H9 (cell line): ENCODE measurements at regions not wholly inside any gene's neighbourhood (a gene's known extent, or its start where the extent isn't known, plus 50 kb on each side); places are given as distances from the start of the nearest gene placed in this dataset.

Source experiments
- DNase-seq: peaks from one replicate; pipeline ENCODE4 v3.0.0-alpha.2; 2017
- H2AFZ ChIP-seq: one replicate; pipeline ENCODE4 v1.6.1; 2013; ENCODE audit warnings: mild to moderate bottlenecking, low read length, control low read depth, moderate library complexity
- H2AK5ac ChIP-seq: 2 replicates; pipeline ENCODE4 v1.6.1; 2013; ENCODE audit warnings: low read length, control low read depth, mixed read lengths; ENCODE audit not compliant: insufficient read length
- H2BK120ac ChIP-seq: one replicate; pipeline ENCODE4 v1.6.1; 2013; ENCODE audit warnings: low read depth, mild to moderate bottlenecking, low read length, control low read depth, inconsistent platforms; ENCODE audit not compliant: poor library complexity, severe bottlenecking
- H2BK12ac ChIP-seq: 2 replicates; pipeline ENCODE4 v1.6.1; 2013; ENCODE audit warnings: low read length, control low read depth, mixed read lengths, low read depth; ENCODE audit not compliant: insufficient read length
- H2BK15ac ChIP-seq: 2 replicates; pipeline ENCODE4 v1.6.1; 2013; ENCODE audit warnings: low read depth, low read length, control low read depth
- H2BK20ac ChIP-seq: one replicate; pipeline ENCODE4 v1.6.1; 2013; ENCODE audit warnings: low read depth, mild to moderate bottlenecking, low read length, control low read depth, inconsistent platforms; ENCODE audit not compliant: poor library complexity, severe bottlenecking
- H2BK5ac ChIP-seq: 2 replicates; pipeline ENCODE4 v1.6.1; 2013; ENCODE audit warnings: low read length, control low read depth, mixed read lengths; ENCODE audit not compliant: insufficient read length
- H3K14ac ChIP-seq: 2 replicates; pipeline ENCODE4 v1.6.1; 2013; ENCODE audit warnings: low read length, control low read depth; ENCODE audit not compliant: insufficient read depth
- H3K18ac ChIP-seq: 2 replicates; pipeline ENCODE4 v1.6.1; 2013; ENCODE audit warnings: low read depth, mild to moderate bottlenecking, mixed read lengths, low read length, control low read depth; ENCODE audit not compliant: insufficient read length
- H3K23ac ChIP-seq: 2 replicates; pipeline ENCODE4 v1.6.1; 2013; ENCODE audit warnings: low read length, control low read depth, mixed read lengths, low read depth; ENCODE audit not compliant: insufficient read length
- H3K23me2 ChIP-seq: 2 replicates; pipeline ENCODE4 v1.6.1; 2013; ENCODE audit warnings: low read depth, mild to moderate bottlenecking, mixed read lengths, low read length, control low read depth; ENCODE audit not compliant: insufficient read length, poor library complexity, severe bottlenecking
- H3K27ac ChIP-seq: 2 replicates; pipeline ENCODE4 v1.5.1; 2013; ENCODE audit warnings: low read length, control low read depth, mixed read lengths, low read depth; ENCODE audit not compliant: insufficient read length
- H3K27me3 ChIP-seq: 2 replicates; pipeline ENCODE4 v1.6.1; 2013; ENCODE audit warnings: low read length, control low read depth, inconsistent platforms; ENCODE audit not compliant: insufficient read depth
- H3K4ac ChIP-seq: 2 replicates; pipeline ENCODE4 v1.6.1; 2013; ENCODE audit warnings: low read depth, mild to moderate bottlenecking, control low read depth, inconsistent platforms, low read length, moderate library complexity
- H3K4me1 ChIP-seq: 2 replicates; pipeline ENCODE4 v1.6.1; 2013; ENCODE audit warnings: low read length, control low read depth, inconsistent platforms; ENCODE audit not compliant: insufficient read depth
- H3K4me2 ChIP-seq: 2 replicates; pipeline ENCODE4 v1.6.1; 2013; ENCODE audit warnings: low read length, control low read depth, mixed read lengths; ENCODE audit not compliant: insufficient read length, insufficient read depth
- H3K56ac ChIP-seq: 2 replicates; pipeline ENCODE4 v1.6.1; 2013; ENCODE audit warnings: low read depth, mild to moderate bottlenecking, mixed read lengths, low read length, control low read depth; ENCODE audit not compliant: insufficient read length
- H3K79me1 ChIP-seq: 2 replicates; pipeline ENCODE4 v1.6.1; 2013; ENCODE audit warnings: low read depth, mild to moderate bottlenecking, moderate library complexity, low read length, control low read depth, inconsistent platforms; ENCODE audit not compliant: insufficient read depth, poor library complexity, severe bottlenecking
- H3K79me2 ChIP-seq: 2 replicates; pipeline ENCODE4 v1.6.1; 2013; ENCODE audit warnings: low read length, control low read depth, inconsistent platforms; ENCODE audit not compliant: insufficient read depth
- H3K9ac ChIP-seq: 2 replicates; pipeline ENCODE4 v1.6.1; 2013; ENCODE audit warnings: low read length, control low read depth, mixed read lengths; ENCODE audit not compliant: insufficient read length; ENCODE audit errors: extremely low read depth
- H3K9me3 ChIP-seq: one replicate; pipeline ENCODE4 v1.6.1; 2013; ENCODE audit warnings: low read depth, low read length, inconsistent platforms; ENCODE audit not compliant: control insufficient read depth
- H3T11ph ChIP-seq: one replicate; pipeline ENCODE4 v1.6.1; 2013; ENCODE audit warnings: mild to moderate bottlenecking, low read length, control low read depth, inconsistent platforms
- H4K20me1 ChIP-seq: one replicate; pipeline ENCODE4 v1.6.1; 2013; ENCODE audit not compliant: control insufficient read depth, insufficient read length, insufficient read depth
- H4K5ac ChIP-seq: 2 replicates; pipeline ENCODE4 v1.6.1; 2013; ENCODE audit warnings: low read depth, mild to moderate bottlenecking, mixed read lengths, low read length, control low read depth; ENCODE audit not compliant: insufficient read length
- H4K8ac ChIP-seq: replicated peaks from 2 replicates; pipeline ENCODE4 v1.6.1; 2013; ENCODE audit warnings: low read length, control low read depth, mixed read lengths, low read depth; ENCODE audit not compliant: insufficient read length
- H4K91ac ChIP-seq: 2 replicates; pipeline ENCODE4 v1.6.1; 2013; ENCODE audit warnings: low read depth, mild to moderate bottlenecking, moderate library complexity, mixed read lengths, low read length, control low read depth; ENCODE audit not compliant: insufficient read length
- H3K27ac Mint-ChIP-seq, 3 experiments: 2 replicates in 2 of 3; 3 replicates in 1 of 3; pipeline ENCODE4 v1.8.0; 2020 to 2021; ENCODE audit warnings: mixed read lengths in 3 of 3, mild to moderate bottlenecking in 1 of 3, moderate library complexity in 1 of 3
- H3K27me3 Mint-ChIP-seq: 2 replicates; pipeline ENCODE4 v1.8.0; 2021; ENCODE audit warnings: low read depth, mild to moderate bottlenecking, moderate library complexity, mixed read lengths
- H3K36me3 Mint-ChIP-seq, 3 experiments: 2 replicates in 2 of 3; 3 replicates in 1 of 3; pipeline ENCODE4 v1.8.0; 2020 to 2021; ENCODE audit warnings: low read depth in 3 of 3, mixed read lengths in 3 of 3; ENCODE audit not compliant: insufficient read depth in 1 of 3
- H3K4me1 Mint-ChIP-seq, 2 experiments: 2 replicates each; pipeline ENCODE4 v1.8.0; 2020; ENCODE audit warnings: mixed read lengths in 2 of 2
- H3K4me3 Mint-ChIP-seq, 2 experiments: 2 replicates in 1 of 2; 3 replicates in 1 of 2; pipeline ENCODE4 v1.8.0; 2020 to 2021; ENCODE audit warnings: mild to moderate bottlenecking in 2 of 2, mixed read lengths in 2 of 2, moderate library complexity in 1 of 2
- H3K9me3 Mint-ChIP-seq, 2 experiments: 2 replicates in 1 of 2; 3 replicates in 1 of 2; pipeline ENCODE4 v1.8.0; 2020; ENCODE audit warnings: mild to moderate bottlenecking in 2 of 2, mixed read lengths in 2 of 2, moderate library complexity in 1 of 2
- CTCF ChIP-seq: fragments of 200-600 bp; sonication (generic); conservative IDR thresholded peaks from 3 replicates; pipeline ENCODE4 v1.8.0; 2021; ENCODE audit warnings: antibody characterized with exemption, mild to moderate bottlenecking
- WGBS: extraction: QIAGEN DNeasy Blood & Tissue Kit; methylation state at CpG from one replicate; pipeline ENCODE4 v1.1.7; 2013; ENCODE audit warnings: missing lambda C conversion rate, low lambda C conversion rate, mixed read lengths; ENCODE audit not compliant: insufficient read length; ENCODE audit errors: extremely low coverage; 5-methylcytosine and 5-hydroxymethylcytosine counted together

DNA sequence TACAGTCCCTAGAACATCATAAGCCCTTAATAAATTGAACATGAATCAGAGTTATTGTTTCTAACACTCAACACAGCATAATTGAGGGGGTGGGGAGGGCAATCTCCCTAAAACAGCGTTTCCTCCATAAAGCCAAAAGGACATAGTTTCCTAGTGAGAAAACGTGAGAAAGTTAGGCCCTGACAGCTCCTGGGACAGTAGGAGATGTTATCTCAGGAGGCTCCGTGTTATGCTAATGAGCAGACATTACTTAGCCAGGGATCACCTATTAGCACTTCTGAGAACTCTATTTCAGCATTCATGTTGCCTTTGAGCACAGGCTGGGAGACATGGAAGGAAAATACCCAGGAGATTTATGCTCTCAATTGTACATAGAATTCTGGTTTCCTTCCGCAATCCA, 229.1 kb upstream of the ADAMTS9 start:
- Histone ChIP-seq H3K27ac (no peak overlapping the region), H3T11ph (no peak overlapping the region), H2BK5ac (no peak overlapping the region), H4K5ac (no peak overlapping the region), H3K79me1 (no peaks in the 10 kb centered on the region), H3K23me2 (no peaks in the 10 kb centered on the region), H3K18ac (no peak overlapping the region), H2AFZ (no peak overlapping the region), H2BK15ac (no peak overlapping the region), H3K4me1 (peaks cover 6% of the 10 kb centered on the region; the same call in 1 of the 2 replicates), H3K4me2 (peak overlapping the region; percentile 15), H2BK120ac (no peak overlapping the region), H3K27me3 (no peaks in the 10 kb centered on the region), H3K9ac (no peak overlapping the region), H3K23ac (no peak overlapping the region), H3K4ac (no peak overlapping the region), H2BK12ac (no peak overlapping the region), H4K8ac (no peak overlapping the region), H4K20me1 (no peaks in the 10 kb centered on the region), H3K79me2 (no peaks in the 10 kb centered on the region), H2AK5ac (no peak overlapping the region), H3K9me3 (no peaks in the 10 kb centered on the region), H3K56ac (no peak overlapping the region), H3K14ac (no peak overlapping the region), H2BK20ac (no peak overlapping the region), H4K91ac (no peak overlapping the region)
- peaks cover 0 to 6% of the 10 kb centered on the region in 2 experiments; a peak in 3 of 5 replicates for H3K9me3 Mint-ChIP-seq
- DNase-seq: peak; percentile 38
- H3K4me1 Mint-ChIP-seq: peaks cover 44 to 46% of the 10 kb centered on the region in 2 experiments
- peak overlapping the region in 1 of 2 experiments; percentile 19; a peak in 1 of 5 replicates for H3K4me3 Mint-ChIP-seq
- no peak for TF ChIP-seq CTCF
- peaks cover 2 to 9% (median 3%) of the 10 kb centered on the region in 3 experiments; a peak in 3 of 7 replicates for H3K36me3 Mint-ChIP-seq
- H3K27me3 Mint-ChIP-seq: peaks cover 32% of the 10 kb centered on the region
- H3K27ac Mint-ChIP-seq: peak overlapping the region in 1 of 3 experiments; percentile 68; a peak in 2 of 7 replicates
- no CpG with 5 or more reads among the region's 4 CpGs for WGBS
